HG03064 (cell line): ENCODE measurements at regions not wholly inside any gene's neighbourhood (a gene's known extent, or its start where the extent isn't known, plus 50 kb on each side); places are given as distances from the start of the nearest gene placed in this dataset.

Experiments used
- ATAC-seq: cut with Tn5 transposase; IDR thresholded peaks from one replicate; pipeline ENCODE4 v1.9.1; 2021; ENCODE audit warnings: low read depth; ENCODE audit not compliant: unreplicated experiment

GRCh38 chr2:20558391-20559150, 92.3 kb downstream of the HS1BP3 start:
- no peak for ATAC-seq

DNA sequence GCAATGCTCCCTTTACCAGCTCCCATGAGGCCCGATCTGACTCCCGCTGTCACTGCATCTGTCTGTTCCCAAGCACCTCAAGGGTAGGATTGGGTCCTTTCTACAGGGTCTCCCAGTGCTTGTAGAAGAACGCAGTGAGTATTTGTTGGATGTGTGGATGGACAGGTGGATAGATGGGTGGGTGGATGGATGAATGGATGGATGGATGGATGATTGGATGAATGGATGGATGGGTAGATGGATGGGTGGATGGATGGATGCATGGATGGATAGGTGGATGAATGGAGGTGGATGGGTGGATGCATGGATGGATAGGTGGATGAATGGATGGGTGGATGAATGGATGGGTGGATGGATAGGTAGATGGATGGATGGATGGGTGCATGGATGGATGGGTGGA, 91.6 kb downstream of the HS1BP3 start:
- ATAC-seq = no peak

GRCh38 chr2:20560011-20560410, 90.9 kb downstream of the HS1BP3 start:
- ATAC-seq = no peak

DNA sequence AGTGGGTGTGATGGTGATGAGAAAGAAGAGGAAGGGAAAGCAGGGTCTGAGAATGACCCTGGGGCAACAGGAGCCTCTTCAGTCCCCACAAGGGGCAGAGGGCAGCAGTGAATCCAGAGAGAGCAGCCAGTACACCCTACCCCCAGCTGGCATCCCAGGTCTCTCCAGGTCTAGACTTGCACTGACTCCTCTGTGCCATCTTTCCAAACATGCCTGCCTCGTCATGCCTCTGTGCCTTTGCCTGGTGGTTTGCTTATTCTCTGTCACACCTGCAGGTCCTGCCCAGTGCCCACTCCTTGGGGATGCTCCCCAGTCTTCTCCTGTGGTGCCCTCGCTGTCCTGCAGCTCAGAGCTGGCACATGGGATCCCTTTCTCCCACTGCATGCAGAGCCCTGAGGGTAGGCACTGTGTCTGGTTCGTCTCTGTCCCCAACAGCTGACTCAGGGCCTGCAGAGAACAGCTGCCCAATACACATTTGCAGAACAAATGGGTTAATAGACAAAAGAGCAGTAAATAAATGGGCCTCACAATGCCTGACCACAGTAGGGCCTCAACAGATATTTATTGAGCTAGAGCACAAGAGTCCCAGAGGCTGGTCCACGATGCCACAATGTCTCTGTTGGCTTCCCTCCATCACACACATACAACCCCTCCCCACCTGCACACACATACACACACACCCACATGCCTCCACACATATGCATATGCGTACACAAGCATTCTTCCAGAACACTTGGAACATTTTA, 89.8 kb downstream of the HS1BP3 start:
- ATAC-seq = no peak

GRCh38 chr2:20561637-20562454, 89.1 kb downstream of the HS1BP3 start:
- ATAC-seq = no peak

GRCh38 chr2:20562540-20563225, 88.2 kb downstream of the HS1BP3 start:
- no peak for ATAC-seq

DNA sequence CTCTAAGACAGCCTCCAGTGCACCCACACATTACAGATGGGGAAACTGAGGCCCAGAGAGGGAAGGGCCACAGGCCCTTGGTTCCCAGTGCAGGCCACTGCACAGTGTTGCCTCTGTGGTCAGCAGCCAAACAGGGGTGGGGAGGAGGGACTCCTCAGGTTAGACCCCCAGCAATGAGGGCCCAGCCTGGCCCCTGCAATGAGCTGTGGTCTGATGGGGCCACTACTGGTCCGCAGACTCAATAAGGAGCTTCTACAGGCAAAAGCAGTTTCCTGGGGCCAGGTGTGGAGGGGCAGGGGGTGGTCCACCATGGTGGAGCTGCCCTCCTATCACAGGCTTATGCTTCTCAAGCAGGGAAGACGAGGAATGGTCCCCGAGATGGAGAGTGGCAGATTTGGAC, 87.6 kb downstream of the HS1BP3 start:
- ATAC-seq = no peak

- ATAC-seq = no peak
Measured at GRCh38 chr2:20563833-20564232, 87.1 kb downstream of the HS1BP3 start.

GRCh38 chr2:20565101-20565622, 85.7 kb downstream of the HS1BP3 start:
- ATAC-seq = no peak

GRCh38 chr2:20565623-20566236, 85.2 kb downstream of the HS1BP3 start:
- no peak for ATAC-seq

GRCh38 chr2:20566331-20566730, 84.6 kb downstream of the HS1BP3 start:
- no peak for ATAC-seq

- no peak for ATAC-seq
Measured at GRCh38 chr2:20567159-20567925, 83.6 kb downstream of the HS1BP3 start.
